ENCODE measurements at regions not wholly inside any gene's neighbourhood (a gene's known extent, or its start where the extent isn't known, plus 50 kb on each side); places are given as distances from the start of the nearest gene placed in this dataset.

DNA sequence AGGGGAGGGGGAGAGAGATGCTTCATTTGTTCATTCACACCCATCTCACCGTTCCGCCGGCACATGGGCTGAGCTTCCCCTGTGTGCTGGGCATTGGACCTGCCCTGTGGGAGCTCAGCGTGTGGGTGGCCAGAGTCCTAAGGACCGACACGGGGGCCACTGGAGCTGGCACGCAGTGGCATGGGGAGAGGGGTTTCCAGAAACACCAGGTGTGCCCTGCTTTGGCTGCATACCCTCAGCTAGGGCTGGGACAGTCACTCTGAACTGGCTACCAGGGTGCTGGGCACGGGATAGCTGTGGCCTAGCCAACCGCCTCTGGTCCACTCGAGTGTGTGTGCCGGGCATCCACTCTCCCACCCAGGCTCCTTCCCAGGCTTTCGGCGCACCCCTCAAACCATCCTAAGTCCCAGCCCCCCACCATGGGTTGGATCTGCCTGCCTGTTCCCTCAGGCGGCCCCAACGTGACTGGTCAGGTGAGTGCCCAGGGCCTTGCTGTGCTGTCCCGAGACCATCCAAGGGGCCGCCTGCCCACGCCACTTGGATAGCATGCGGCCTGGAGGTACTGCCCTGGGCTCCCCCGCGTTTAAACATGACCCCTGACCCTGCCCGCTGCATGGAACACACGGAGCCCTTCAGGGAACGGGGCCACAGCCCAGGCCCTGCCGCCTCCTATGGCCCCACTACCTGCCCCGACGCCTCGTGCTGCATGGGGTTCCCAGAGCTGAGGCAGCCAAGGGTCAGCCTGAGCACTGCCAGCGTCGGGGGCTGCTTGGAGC is 51.6 kb upstream of the LINC01488 start:
- Histone ChIP-seq H3K27ac (no peak overlapping the region), H3K9me3 (peaks cover 12% of the 10 kb centered on the region), H3K27me3 (no peaks in the 10 kb centered on the region), H3K9ac (no peak overlapping the region), H4K20me1 (no peaks in the 10 kb centered on the region; the same call in 1 of the 2 replicates), H3K36me3 (no peaks in the 10 kb centered on the region), H3K4me1 (peaks cover 28% of the 10 kb centered on the region), H3K4me3 (no peak overlapping the region), H3K4me2 (no peak overlapping the region)
- TF ChIP-seq Cebpa-rat (IDR thresholded peaks at IDR 0.05), result no peak

GRCh38 chr11:69430566-69430965 is 50.9 kb upstream of the LINC01488 start:
- Histone ChIP-seq H3K9me3 (peaks cover 5% of the 10 kb centered on the region), H3K4me3 (no peak overlapping the region), H3K9ac (no peak overlapping the region), H4K20me1 (no peaks in the 10 kb centered on the region; the same call in 1 of the 2 replicates), H3K36me3 (no peaks in the 10 kb centered on the region), H3K27ac (no peak overlapping the region), H3K4me2 (no peak overlapping the region), H3K4me1 (peaks cover 35% of the 10 kb centered on the region), H3K27me3 (no peaks in the 10 kb centered on the region)
- TF ChIP-seq Cebpa-rat (IDR thresholded peaks at IDR 0.05), result no peak

- no peak overlapping the region for H3K9ac ChIP-seq
- H4K20me1 ChIP-seq, result no peaks in the 10 kb centered on the region; the same call in 1 of the 2 replicates
- H3K4me2 ChIP-seq, result no peak overlapping the region
- H3K9me3 ChIP-seq, result no peaks in the 10 kb centered on the region
- H3K4me3 ChIP-seq, result no peak overlapping the region
- H3K27ac ChIP-seq, result no peak overlapping the region
- H3K36me3 ChIP-seq, result no peaks in the 10 kb centered on the region
- H3K4me1 ChIP-seq, result peaks cover 41% of the 10 kb centered on the region
- H3K27me3 ChIP-seq, result no peaks in the 10 kb centered on the region
- no peak for TF ChIP-seq Cebpa-rat (IDR thresholded peaks at IDR 0.05)
These were observed 50.3 kb upstream of the LINC01488 start for GRCh38 chr11:69431136-69431535.

Data from BLaER1 (cell line).